WERI-Rb-1 (cell line): ENCODE measurements at regions not wholly inside any gene's neighbourhood (a gene's known extent, or its start where the extent isn't known, plus 50 kb on each side); places are given as distances from the start of the nearest gene placed in this dataset.

Experiments
- DNase-seq: peaks from one replicate; pipeline ENCODE4 v3.0.0-alpha.2; 2020
- H3K27ac ChIP-seq: fragments of 250-450 bp; sonication (Bioruptor Pico); 2 replicates; pipeline ENCODE4 v1.5.1; 2020; ENCODE audit warnings: mild to moderate bottlenecking, moderate library complexity
- H3K27me3 ChIP-seq: fragments of 250-450 bp; sonication (Bioruptor Pico); 2 replicates; pipeline ENCODE4 v1.5.1; 2021; ENCODE audit warnings: mild to moderate bottlenecking, low read depth, moderate library complexity; ENCODE audit not compliant: insufficient read depth, severe bottlenecking
- H3K36me3 ChIP-seq: fragments of 250-450 bp; sonication (Bioruptor Pico); 2 replicates; pipeline ENCODE4 v1.5.1; 2020; ENCODE audit warnings: mild to moderate bottlenecking, moderate library complexity
- H3K4me3 ChIP-seq: 2 replicates; pipeline ENCODE4 v1.5.1; 2011; ENCODE audit warnings: low read depth, mild to moderate bottlenecking, control low read depth, low read length
- H3K9me3 ChIP-seq: fragments of 250-450 bp; sonication (Bioruptor Pico); 2 replicates; pipeline ENCODE4 v1.5.1; 2021; ENCODE audit warnings: mild to moderate bottlenecking, moderate library complexity; ENCODE audit not compliant: severe bottlenecking
- TF ChIP-seq, protein P1 (sequence below): IDR thresholded peaks from 2 replicates; pipeline ENCODE4 v1.5.1; 2011; ENCODE audit warnings: low read depth, mild to moderate bottlenecking, control low read depth, inconsistent platforms, low read length

DNA sequence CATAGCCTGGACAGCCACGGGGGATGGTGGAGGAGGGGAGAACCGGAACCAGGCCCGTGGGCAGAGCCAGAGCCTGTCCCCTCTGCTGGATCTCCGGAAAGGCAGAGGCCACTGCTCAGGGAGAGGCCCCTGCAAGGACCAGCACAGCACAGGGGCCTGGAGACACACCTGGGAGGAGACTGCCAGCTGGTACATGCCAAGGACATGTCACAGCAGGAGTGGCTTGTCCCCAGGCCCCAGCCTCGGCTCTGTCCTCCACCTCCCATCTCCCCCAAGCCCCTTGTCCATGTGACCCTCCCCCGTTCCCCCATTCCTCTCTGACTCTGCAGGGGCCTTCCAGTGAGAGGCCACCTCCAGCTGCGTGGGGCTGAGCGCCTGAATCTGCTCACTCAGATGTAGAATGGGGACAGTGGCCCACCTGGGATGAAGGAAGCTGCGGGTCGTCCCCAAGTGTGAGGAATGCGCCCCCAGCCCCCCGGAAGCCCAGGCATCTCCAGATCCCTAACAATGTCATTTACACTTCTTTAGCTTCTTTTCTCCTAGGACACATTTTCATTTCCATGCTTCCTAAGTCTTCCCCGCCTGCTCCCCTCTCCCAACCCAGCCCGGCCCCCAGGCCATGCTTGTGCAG lies 349.6 kb upstream of the IRX2 start:
- TF ChIP-seq, protein P1, sequence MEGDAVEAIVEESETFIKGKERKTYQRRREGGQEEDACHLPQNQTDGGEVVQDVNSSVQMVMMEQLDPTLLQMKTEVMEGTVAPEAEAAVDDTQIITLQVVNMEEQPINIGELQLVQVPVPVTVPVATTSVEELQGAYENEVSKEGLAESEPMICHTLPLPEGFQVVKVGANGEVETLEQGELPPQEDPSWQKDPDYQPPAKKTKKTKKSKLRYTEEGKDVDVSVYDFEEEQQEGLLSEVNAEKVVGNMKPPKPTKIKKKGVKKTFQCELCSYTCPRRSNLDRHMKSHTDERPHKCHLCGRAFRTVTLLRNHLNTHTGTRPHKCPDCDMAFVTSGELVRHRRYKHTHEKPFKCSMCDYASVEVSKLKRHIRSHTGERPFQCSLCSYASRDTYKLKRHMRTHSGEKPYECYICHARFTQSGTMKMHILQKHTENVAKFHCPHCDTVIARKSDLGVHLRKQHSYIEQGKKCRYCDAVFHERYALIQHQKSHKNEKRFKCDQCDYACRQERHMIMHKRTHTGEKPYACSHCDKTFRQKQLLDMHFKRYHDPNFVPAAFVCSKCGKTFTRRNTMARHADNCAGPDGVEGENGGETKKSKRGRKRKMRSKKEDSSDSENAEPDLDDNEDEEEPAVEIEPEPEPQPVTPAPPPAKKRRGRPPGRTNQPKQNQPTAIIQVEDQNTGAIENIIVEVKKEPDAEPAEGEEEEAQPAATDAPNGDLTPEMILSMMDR = no peak
- no peak for DNase-seq
- H3K4me3 ChIP-seq = no peak overlapping the region
- peaks cover 100% of the 10 kb centered on the region for H3K27me3 ChIP-seq
- H3K36me3 ChIP-seq = no peaks in the 10 kb centered on the region
- no peak overlapping the region for H3K27ac ChIP-seq
- H3K9me3 ChIP-seq = peaks cover 2% of the 10 kb centered on the region

DNA sequence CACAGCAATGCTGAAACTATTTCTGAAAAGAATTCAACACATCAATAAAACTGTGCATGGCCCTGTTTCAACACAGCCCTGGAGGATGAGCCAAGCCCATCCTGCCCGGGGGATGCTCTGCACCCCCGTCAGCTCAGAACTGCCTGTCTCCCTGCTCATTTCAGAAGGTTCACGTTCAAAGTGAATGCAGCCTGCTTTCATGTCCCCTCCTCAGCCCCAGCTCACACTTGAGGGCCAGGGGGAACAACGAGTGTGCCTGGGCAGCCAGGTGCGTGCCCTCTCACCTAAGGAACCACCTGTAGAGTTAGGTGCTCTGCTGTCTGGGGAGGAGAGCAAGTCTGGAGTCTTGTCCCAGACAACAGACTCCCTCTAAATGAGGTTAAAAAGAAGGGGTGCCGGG lies 348.5 kb upstream of the IRX2 start:
- no peak for DNase-seq
- H3K9me3 ChIP-seq = peaks cover 4% of the 10 kb centered on the region
- H3K36me3 ChIP-seq = no peaks in the 10 kb centered on the region
- peaks cover 100% of the 10 kb centered on the region for H3K27me3 ChIP-seq
- no peak overlapping the region for H3K27ac ChIP-seq
- TF ChIP-seq, protein P1 = no peak
- no peak overlapping the region for H3K4me3 ChIP-seq

DNA sequence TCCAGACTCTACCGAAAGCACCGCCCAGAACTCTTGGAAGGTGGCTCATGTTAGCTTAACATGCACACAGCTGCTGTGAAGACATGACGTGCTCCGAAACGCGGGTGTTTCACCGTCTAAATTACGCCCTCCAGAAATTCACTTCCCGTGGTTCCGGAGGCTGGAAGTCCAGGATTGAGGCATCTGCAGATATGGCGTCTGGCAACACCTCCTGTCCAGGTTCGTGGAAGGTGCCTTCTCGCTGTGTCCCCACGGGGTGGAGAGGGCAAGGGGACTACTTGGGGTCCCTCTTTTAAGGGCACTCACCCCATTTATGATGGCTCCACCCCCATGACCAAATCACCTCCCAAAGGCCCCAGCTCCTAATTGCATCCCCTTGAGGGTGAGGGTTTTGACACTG lies 348.0 kb upstream of the IRX2 start:
- Histone ChIP-seq H3K27me3 (peaks cover 99% of the 10 kb centered on the region), H3K36me3 (no peaks in the 10 kb centered on the region), H3K9me3 (peaks cover 4% of the 10 kb centered on the region), H3K27ac (no peak overlapping the region), H3K4me3 (no peak overlapping the region)
- TF ChIP-seq, protein P1 = no peak
- DNase-seq = no peak

DNA sequence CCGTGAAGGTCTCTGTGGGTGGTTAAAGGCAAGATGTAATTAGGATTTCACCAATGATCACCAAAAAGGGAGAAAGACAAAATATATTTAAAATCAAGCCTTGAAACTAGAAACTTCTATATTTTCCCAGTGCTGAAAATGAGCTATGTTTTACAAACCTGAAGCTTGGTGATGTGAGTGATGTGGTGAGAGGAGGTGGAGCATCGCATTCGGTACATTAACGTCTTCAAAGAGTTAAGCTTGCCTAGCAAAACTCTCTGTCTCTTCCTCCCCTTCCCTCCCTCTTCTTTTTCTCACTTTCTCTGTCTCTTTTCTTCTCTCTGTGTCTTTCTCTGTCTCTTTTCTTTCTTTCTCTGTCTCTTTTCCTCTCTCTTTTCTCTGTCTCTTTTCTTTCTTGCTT lies 347.3 kb upstream of the IRX2 start:
- Histone ChIP-seq H3K36me3 (no peaks in the 10 kb centered on the region), H3K27ac (no peak overlapping the region), H3K27me3 (peaks cover 97% of the 10 kb centered on the region), H3K9me3 (peaks cover 4% of the 10 kb centered on the region), H3K4me3 (no peak overlapping the region)
- TF ChIP-seq, protein P1 = no peak
- no peak for DNase-seq

DNA sequence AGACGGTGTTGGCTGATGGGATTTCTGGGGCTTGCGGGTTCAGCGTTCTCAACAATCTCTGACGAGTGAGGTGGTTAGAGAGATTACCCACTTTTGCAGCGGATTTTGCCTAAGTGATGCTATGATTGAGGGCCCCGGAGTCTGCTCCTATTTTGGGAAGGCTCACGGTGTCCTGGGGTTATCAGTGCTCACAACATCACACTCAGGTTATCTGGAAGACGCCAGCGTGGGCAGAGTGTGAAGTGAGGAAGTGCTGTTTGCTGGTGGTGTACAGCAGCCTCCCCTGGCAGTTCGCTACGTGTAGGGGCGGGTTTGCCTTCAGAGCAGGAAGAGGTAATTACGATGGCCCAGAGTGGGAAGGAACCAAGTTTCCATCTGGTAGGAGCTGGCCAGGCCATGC lies 341.2 kb upstream of the IRX2 start:
- peaks cover 95% of the 10 kb centered on the region for H3K27me3 ChIP-seq
- H3K27ac ChIP-seq = no peak overlapping the region
- DNase-seq = no peak
- no peak overlapping the region for H3K4me3 ChIP-seq
- peaks cover 4% of the 10 kb centered on the region for H3K9me3 ChIP-seq
- H3K36me3 ChIP-seq = no peaks in the 10 kb centered on the region
- TF ChIP-seq, protein P1 = no peak

DNA sequence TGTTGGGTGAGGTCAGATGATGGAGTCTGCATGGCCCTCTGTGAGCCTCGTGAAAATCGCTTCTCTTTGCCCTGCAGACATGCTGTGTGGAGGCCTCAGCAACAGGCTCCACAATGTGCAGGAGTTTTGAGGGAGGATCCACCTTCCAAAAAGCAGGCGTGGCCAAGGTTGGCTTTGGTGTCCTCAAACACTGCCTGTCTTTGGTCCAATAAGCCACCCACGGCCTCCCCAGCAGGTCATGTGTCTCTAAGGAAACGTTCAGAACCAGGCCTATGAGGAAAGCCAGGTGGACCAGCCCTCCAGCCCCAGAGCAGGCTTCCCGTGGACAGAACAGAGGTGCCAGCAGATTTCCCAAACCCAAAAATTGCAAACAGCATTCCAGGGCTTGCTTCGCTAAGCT lies 340.7 kb upstream of the IRX2 start:
- TF ChIP-seq, protein P1 = no peak
- no peak for DNase-seq
- Histone ChIP-seq H3K9me3 (peaks cover 4% of the 10 kb centered on the region), H3K36me3 (no peaks in the 10 kb centered on the region), H3K27ac (no peak overlapping the region), H3K27me3 (peaks cover 95% of the 10 kb centered on the region), H3K4me3 (no peak overlapping the region)
